IMR-90 (cell line): ENCODE measurements at regions not wholly inside any gene's neighbourhood (a gene's known extent, or its start where the extent isn't known, plus 50 kb on each side); places are given as distances from the start of the nearest gene placed in this dataset.

Experiments used
- ATAC-seq: fragments of 200-7000 bp; cut with Tn5 transposase; 2 replicates; pipeline ENCODE4 v1.9.1; 2020; ENCODE audit warnings: low read depth, mild to moderate bottlenecking, moderate library complexity
- BruUV-seq: library from RNA; stranded (reverse); fragments of 400-500 nt; replicated peaks from 2 replicates; lab custom pipeline; 2021; lab: Mats Ljungman, UMichigan
- CTCF ChIA-PET: fragments of 300-600 bp; formaldehyde crosslinking; extraction: SDS; loops from one replicate; lab custom pipeline; 2021; ENCODE audit warnings: antibody characterized with exemption; lab: Yijun Ruan, JAX
- POLR2A ChIA-PET: fragments of 300-600 bp; sonication (Branson Sonifier 250); formaldehyde crosslinking; loops from one replicate; lab custom pipeline; 2022; ENCODE audit warnings: antibody characterized with exemption; ENCODE audit not compliant: unreplicated experiment; lab: Charles Lee
- DNase-seq: peaks from one replicate; pipeline ENCODE4 v3.0.0; 2013
- H2AFZ ChIP-seq: replicated peaks from 2 replicates; pipeline ENCODE3; 2013; ENCODE audit warnings: low read length, mild to moderate bottlenecking; ENCODE audit not compliant: poor library complexity
- H2AK5ac ChIP-seq: 2 replicates; pipeline ENCODE4 v1.6.1; 2013; ENCODE audit warnings: low read depth, low read length, inconsistent platforms
- H2AK9ac ChIP-seq: replicated peaks from 2 replicates; pipeline ENCODE3; 2013; ENCODE audit warnings: mild to moderate bottlenecking, low read depth, low read length, moderate library complexity; ENCODE audit not compliant: poor library complexity
- H2BK120ac ChIP-seq: 2 replicates; pipeline ENCODE4 v1.6.1; 2013; ENCODE audit warnings: low read depth, low read length, inconsistent platforms
- H2BK15ac ChIP-seq: 3 replicates; pipeline ENCODE4 v1.6.1; 2013; ENCODE audit warnings: low read depth, low read length, inconsistent platforms
- H2BK20ac ChIP-seq: 2 replicates; pipeline ENCODE4 v1.6.1; 2013; ENCODE audit warnings: low read depth, mild to moderate bottlenecking, inconsistent platforms, low read length, moderate library complexity
- H2BK5ac ChIP-seq: 2 replicates; pipeline ENCODE4 v1.6.1; 2013; ENCODE audit warnings: mild to moderate bottlenecking, low read depth, low read length, inconsistent platforms; ENCODE audit not compliant: poor library complexity, severe bottlenecking
- H3K14ac ChIP-seq: replicated peaks from 2 replicates; pipeline ENCODE4 v1.6.1; 2013; ENCODE audit warnings: low read depth, low read length, inconsistent platforms
- H3K18ac ChIP-seq: 2 replicates; pipeline ENCODE4 v1.6.1; 2013; ENCODE audit warnings: low read depth, low read length, control low read depth
- H3K23ac ChIP-seq: 2 replicates; pipeline ENCODE4 v1.6.1; 2013; ENCODE audit warnings: low read depth, low read length, inconsistent platforms
- H3K27ac ChIP-seq: 2 replicates; pipeline ENCODE4 v1.5.1; 2013; ENCODE audit warnings: mild to moderate bottlenecking, control low read depth, low read length; ENCODE audit not compliant: insufficient read depth
- H3K27me3 ChIP-seq: 2 replicates; pipeline ENCODE4 v1.6.1; 2013; ENCODE audit warnings: low read length; ENCODE audit not compliant: control insufficient read depth, insufficient read depth
- H3K36me3 ChIP-seq: 2 replicates; pipeline ENCODE4 v1.6.1; 2013; ENCODE audit warnings: low read length, mixed read lengths; ENCODE audit not compliant: control insufficient read depth, insufficient read depth
- H3K4ac ChIP-seq: 2 replicates; pipeline ENCODE4 v1.6.1; 2013; ENCODE audit warnings: low read depth, low read length, inconsistent platforms
- H3K4me1 ChIP-seq: 2 replicates; pipeline ENCODE4 v1.6.1; 2013; ENCODE audit warnings: low read length, mixed read lengths; ENCODE audit not compliant: control insufficient read depth, insufficient read depth
- H3K4me2 ChIP-seq: 2 replicates; pipeline ENCODE4 v1.6.1; 2013; ENCODE audit warnings: low read depth, mild to moderate bottlenecking, control low read depth, low read length, moderate library complexity
- H3K4me3 ChIP-seq: 2 replicates; pipeline ENCODE4 v1.5.1; 2013; ENCODE audit warnings: low read depth, mild to moderate bottlenecking, control low read depth, low read length, moderate library complexity; ENCODE audit not compliant: insufficient read depth
- H3K56ac ChIP-seq: 2 replicates; pipeline ENCODE4 v1.6.1; 2013; ENCODE audit warnings: low read length, inconsistent platforms; ENCODE audit not compliant: insufficient read depth; ENCODE audit errors: extremely low read depth
- H3K79me1 ChIP-seq, 2 experiments: 2 replicates each; pipeline ENCODE4 v1.6.1; 2013; ENCODE audit warnings: low read length in 2 of 2, inconsistent platforms in 1 of 2, low read depth in 1 of 2
- H3K9ac ChIP-seq: 2 replicates; pipeline ENCODE4 v1.6.1; 2013; ENCODE audit warnings: low read depth, low read length, control low read depth
- H3K9me1 ChIP-seq: 2 replicates; pipeline ENCODE4 v1.6.1; 2013; ENCODE audit warnings: low read length, inconsistent platforms; ENCODE audit not compliant: insufficient read depth
- H3K9me3 ChIP-seq: 2 replicates; pipeline ENCODE4 v1.6.1; 2013; ENCODE audit warnings: low read length; ENCODE audit not compliant: control insufficient read depth, insufficient read depth
- H4K20me1 ChIP-seq: 2 replicates; pipeline ENCODE4 v1.6.1; 2013; ENCODE audit warnings: low read length, inconsistent platforms; ENCODE audit not compliant: insufficient read depth
- H4K5ac ChIP-seq: 2 replicates; pipeline ENCODE4 v1.6.1; 2013; ENCODE audit warnings: mild to moderate bottlenecking, low read depth, low read length, control low read depth
- H4K8ac ChIP-seq, 2 experiments: 2 replicates each; pipeline ENCODE4 v1.6.1; 2013; ENCODE audit warnings: low read depth in 2 of 2, low read length in 2 of 2, control low read depth in 1 of 2, inconsistent platforms in 1 of 2
- H4K91ac ChIP-seq: 2 replicates; pipeline ENCODE4 v1.6.1; 2013; ENCODE audit warnings: low read depth, low read length, inconsistent platforms; ENCODE audit not compliant: insufficient read depth
- BHLHE40 ChIP-seq: fragments of 150-350 bp; IDR thresholded peaks from 2 replicates; pipeline ENCODE4 v1.6.1; 2016; ENCODE audit warnings: mild to moderate bottlenecking, low read depth, low read length
- CEBPB ChIP-seq: IDR thresholded peaks from 2 replicates; pipeline ENCODE4 v1.6.1; 2012; ENCODE audit warnings: low read depth, low read length, improper control_type of control experiment
- CHD1 ChIP-seq: IDR thresholded peaks from 2 replicates; pipeline ENCODE4 v1.6.1; 2012; ENCODE audit warnings: low read depth, low read length, improper control_type of control experiment
- CTCF ChIP-seq: conservative IDR thresholded peaks from 2 replicates; pipeline ENCODE4 v1.5.1; 2012; ENCODE audit warnings: mild to moderate bottlenecking, low read depth, low read length, improper control_type of control experiment
- ELK1 ChIP-seq: fragments of 150-350 bp; IDR thresholded peaks from 2 replicates; pipeline ENCODE4 v1.6.1; 2016; ENCODE audit warnings: low read depth, mild to moderate bottlenecking, low read length, moderate library complexity, borderline replicate concordance
- FOS ChIP-seq: fragments of 150-350 bp; IDR thresholded peaks from 2 replicates; pipeline ENCODE4 v1.6.1; 2016; ENCODE audit warnings: low read depth, low read length
- MAFK ChIP-seq: IDR thresholded peaks from 2 replicates; pipeline ENCODE4 v1.6.1; 2012; ENCODE audit warnings: low read depth, low read length, improper control_type of control experiment
- MAZ ChIP-seq: IDR thresholded peaks from 2 replicates; pipeline ENCODE4 v1.6.1; 2012; ENCODE audit warnings: low read depth, mild to moderate bottlenecking, low read length, improper control_type of control experiment, moderate library complexity, borderline replicate concordance
- MXI1 ChIP-seq: IDR thresholded peaks from 2 replicates; pipeline ENCODE4 v1.6.1; 2012; ENCODE audit warnings: low read depth, mild to moderate bottlenecking, low read length, moderate library complexity, borderline replicate concordance
- NFE2L2 ChIP-seq: fragments of 150-350 bp; IDR thresholded peaks from 2 replicates; pipeline ENCODE4 v1.6.1; 2016; ENCODE audit warnings: low read depth, mild to moderate bottlenecking, low read length
- POLR2A ChIP-seq: IDR thresholded peaks from 2 replicates; pipeline ENCODE4 v1.6.1; 2012; ENCODE audit warnings: mild to moderate bottlenecking, low read depth, low read length
- RAD21 ChIP-seq: IDR thresholded peaks from 2 replicates; pipeline ENCODE4 v1.6.1; 2012; ENCODE audit warnings: low read length, improper control_type of control experiment
- RCOR1 ChIP-seq: IDR thresholded peaks from 2 replicates; pipeline ENCODE4 v1.6.1; 2012; ENCODE audit warnings: mild to moderate bottlenecking, low read length, improper control_type of control experiment; ENCODE audit not compliant: insufficient replicate concordance
- RFX5 ChIP-seq: IDR thresholded peaks from 2 replicates; pipeline ENCODE4 v1.8.0; 2012; ENCODE audit warnings: low read depth, mild to moderate bottlenecking, low read length, moderate library complexity
- SMC3 ChIP-seq: fragments of 150-350 bp; IDR thresholded peaks from 2 replicates; pipeline ENCODE4 v1.6.1; 2016; ENCODE audit warnings: low read depth, mild to moderate bottlenecking, antibody characterized with exemption, low read length, moderate library complexity
- USF2 ChIP-seq: fragments of 150-350 bp; IDR thresholded peaks from 2 replicates; pipeline ENCODE4 v1.6.1; 2017; ENCODE audit warnings: mild to moderate bottlenecking, antibody characterized with exemption, low read length, low read depth
- WGBS, 2 experiments: methylation state at CpG; one replicate each; pipeline versions ENCODE4 v1.1.5 to v1.1.7; 2013; ENCODE audit warnings: missing lambda C conversion rate in 2 of 2; ENCODE audit not compliant: insufficient read length in 1 of 2; ENCODE audit errors: extremely low coverage in 2 of 2; 5-methylcytosine and 5-hydroxymethylcytosine counted together
- dilution Hi-C: fragments of 300-500 bp; cut with HindIII; formaldehyde crosslinking; loops from one replicate; pipeline ENCODE4 v1.14.3; 2018; ENCODE audit warnings: low sequenced_read_pairs; ENCODE audit not compliant: unreplicated experiment
- in situ Hi-C: fragments of 300-500 bp; cut with MboI; formaldehyde crosslinking; loops from 3 replicates; pipeline ENCODE4 v1.14.3; 2019; ENCODE audit warnings: low sequenced_read_pairs, inconsistent platforms, mixed read lengths
- intact Hi-C: fragments of 100-400 bp; cut with micrococcal nuclease; formaldehyde crosslinking; loops from 2 replicates; pipeline ENCODE4 v1.10.0; 2022

- no peak overlapping the region for H3K9ac ChIP-seq
- no peak overlapping the region for H2AFZ ChIP-seq
- no peak overlapping the region for H2BK120ac ChIP-seq
- H3K4me1 ChIP-seq: no peaks in the 10 kb centered on the region
- H4K91ac ChIP-seq: no peak overlapping the region
- H2BK5ac ChIP-seq: no peak overlapping the region
- no TSS peak for BruUV-seq
- no CpG with 5 or more reads among the region's 2 CpGs for WGBS, 2 experiments
- H3K9me1 ChIP-seq: no peaks in the 10 kb centered on the region
- H3K14ac ChIP-seq: no peak overlapping the region
- H2BK15ac ChIP-seq: no peak overlapping the region
- no peak overlapping the region for H3K56ac ChIP-seq
- dilution Hi-C loops (no loop called here), in situ Hi-C loops (no loop called here), intact Hi-C loops (no loop called here)
- no peak overlapping the region for H4K5ac ChIP-seq
- no peak overlapping the region for H3K4ac ChIP-seq
- peak; percentile 51 for TF ChIP-seq RAD21
- TF ChIP-seq SMC3: peak; percentile 36
- no peak for TF ChIP-seq CHD1
- no peak for TF ChIP-seq MAFK
- no peak for TF ChIP-seq BHLHE40
- no peak for TF ChIP-seq MAZ
- no peak for TF ChIP-seq USF2
- no peak for TF ChIP-seq MXI1
- no peak for TF ChIP-seq CEBPB
- TF ChIP-seq ELK1: no peak
- no peak for TF ChIP-seq RFX5
- TF ChIP-seq POLR2A: no peak
- TF ChIP-seq NFE2L2: no peak
- no peak for TF ChIP-seq FOS
- TF ChIP-seq RCOR1: no peak
- peak; percentile 38 for TF ChIP-seq CTCF
- ChIA-PET CTCF (interaction anchor here (1.0 to 1.1 kb wide), 2 partner anchors 10 to 374 kb away, joined by 3 read pairs; no protein-coding TSS in a partner anchor), POLR2A (no interaction called here)
- H3K79me1 ChIP-seq: no peaks in the 10 kb centered on the region
- no peak overlapping the region for H4K8ac ChIP-seq
- DNase-seq (no peak), ATAC-seq (no peak)
- no peak overlapping the region for H2AK5ac ChIP-seq
- H3K9me3 ChIP-seq: 0 out of 2 replicates have a peak, but pooled peaks cover 2% of the 10 kb centered on the region
- H3K36me3 ChIP-seq: no peaks in the 10 kb centered on the region
- H2BK20ac ChIP-seq: no peak overlapping the region
- no peak overlapping the region for H3K4me2 ChIP-seq
- no peaks in the 10 kb centered on the region for H4K20me1 ChIP-seq
- H3K4me3 ChIP-seq: no peak overlapping the region
- no peak overlapping the region for H3K27ac ChIP-seq
- H3K23ac ChIP-seq: no peak overlapping the region
- no peak overlapping the region for H3K18ac ChIP-seq
- no peaks in the 10 kb centered on the region for H3K27me3 ChIP-seq
- no peak overlapping the region for H2AK9ac ChIP-seq
Measured at GRCh38 chr3:161925749-161926360, 429.2 kb downstream of the OTOL1 start.
